ENCODE measurements at regions not wholly inside any gene's neighbourhood (a gene's known extent, or its start where the extent isn't known, plus 50 kb on each side); places are given as distances from the start of the nearest gene placed in this dataset.

DNA sequence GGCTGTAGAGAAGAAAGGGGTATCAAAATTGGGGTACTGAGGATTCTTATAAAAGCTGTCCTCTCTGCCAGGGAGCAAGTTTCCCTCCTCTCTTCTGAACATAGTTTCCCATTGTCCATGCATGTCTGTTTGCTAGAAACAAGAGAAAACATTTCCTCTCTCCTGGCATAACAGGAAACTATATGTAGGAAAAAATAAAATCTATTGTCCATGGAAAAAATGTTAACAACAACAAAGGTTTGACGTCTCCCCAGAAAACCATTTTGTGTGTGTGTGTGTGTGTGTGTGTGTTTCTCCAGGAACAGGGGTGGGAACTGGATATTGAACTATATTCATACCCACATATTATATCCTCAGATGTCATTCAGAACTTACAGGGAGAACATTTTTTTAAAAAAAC lies 107.2 kb downstream of the GASK1B start:
- TF ChIP-seq CTCF (IDR thresholded peaks at IDR 0.05), result no peak
- no peak for TF ChIP-seq EP300 (IDR thresholded peaks at IDR 0.05)
- no peak for TF ChIP-seq POLR2A (IDR thresholded peaks at IDR 0.05)
- no peak for TF ChIP-seq POLR2AphosphoS5 (IDR thresholded peaks at IDR 0.05)

All from sigmoid colon (tissue), 4 donors.